ENCODE measurements at regions not wholly inside any gene's neighbourhood (a gene's known extent, or its start where the extent isn't known, plus 50 kb on each side); places are given as distances from the start of the nearest gene placed in this dataset.

GRCh38 chr2:123163398-123163797 lies 861.7 kb upstream of the CNTNAP5 start:
- TF ChIP-seq POLR2A (IDR thresholded peaks at IDR 0.05; ENCODE audit: low read depth, low read length) (no peak), TAF1 (IDR thresholded peaks at IDR 0.05; ENCODE audit: borderline replicate concordance, low read depth, low read length) (no peak)
